Ovary (tissue), 7 donors: ENCODE measurements at regions not wholly inside any gene's neighbourhood (a gene's known extent, or its start where the extent isn't known, plus 50 kb on each side); places are given as distances from the start of the nearest gene placed in this dataset.

ENCODE experiments used
- DNase-seq, 5 donors: peaks; one replicate each; pipeline ENCODE4 v3.0.0-alpha.2; 2019 to 2020
- H3K27ac ChIP-seq, 2 donors: fragments of 200-600 bp; one replicate each; pipeline versions ENCODE4 v1.5.1 to v1.8.0; 2019 to 2022
- H3K27me3 ChIP-seq: fragments of 200-600 bp; one replicate; pipeline ENCODE4 v1.8.0; 2022
- H3K36me3 ChIP-seq: fragments of 200-600 bp; sonication (generic); one replicate; pipeline ENCODE4 v1.5.1; 2019
- H3K4me1 ChIP-seq: one replicate; pipeline ENCODE4 v1.8.1; 2013; ENCODE audit warnings: mild to moderate bottlenecking, moderate library complexity; ENCODE audit not compliant: insufficient read depth
- H3K4me3 ChIP-seq: fragments of 200-600 bp; sonication (generic); one replicate; pipeline ENCODE4 v1.5.1; 2017
- H3K9me3 ChIP-seq, 2 donors: fragments of 200-600 bp in 1 of 2; sonication (generic) in 1 of 2; one replicate each; pipeline versions ENCODE4 v1.5.1 to v1.8.1; 2013 to 2019; ENCODE audit warnings: mild to moderate bottlenecking in 1 of 2, moderate library complexity in 1 of 2
- CTCF ChIP-seq, 3 donors: fragments of 450-650 bp in 2 of 3; fragments of 200-600 bp in 1 of 3; IDR thresholded peaks; one replicate each; pipeline versions ENCODE4 v1.5.1 to v1.8.0; 2016 to 2022; ENCODE audit warnings: antibody characterized with exemption in 3 of 3, mild to moderate bottlenecking in 1 of 3
- EP300 ChIP-seq: sonication (generic); formaldehyde crosslinking; IDR thresholded peaks from one replicate; pipeline ENCODE4 v1.6.1; 2017; ENCODE audit warnings: antibody characterized with exemption
- POLR2A ChIP-seq: fragments of 450-650 bp; IDR thresholded peaks from one replicate; pipeline ENCODE4 v1.6.1; 2017; ENCODE audit warnings: antibody characterized with exemption, mild to moderate bottlenecking, moderate library complexity
- WGBS, 3 donors: extraction: QIAGEN DNeasy Blood & Tissue Kit in 1 of 3; methylation state at CpG; one replicate each; pipeline versions ENCODE4 v1.1.5 to v1.1.7; 2013 to 2017; 5-methylcytosine and 5-hydroxymethylcytosine counted together
- intact Hi-C, 4 donors: fragments of 100-400 bp; cut with DNase I; formaldehyde crosslinking; loops; one replicate each; pipeline versions ENCODE4 v1.11.0 to v1.15.1; 2022 to 2023
- donor health status: DM: no; HTN: no; CAD: no; lungs with moderate emphysema.
- donor health status: DM: no; HTN: no; CAD: no.
- donor health status: Bipolar disorder and iron deficiency.
- donor health status: DM: no; HTN: no; CAD: no.
- donor health status: DM: yes; HTN: yes; CAD: no.

DNA sequence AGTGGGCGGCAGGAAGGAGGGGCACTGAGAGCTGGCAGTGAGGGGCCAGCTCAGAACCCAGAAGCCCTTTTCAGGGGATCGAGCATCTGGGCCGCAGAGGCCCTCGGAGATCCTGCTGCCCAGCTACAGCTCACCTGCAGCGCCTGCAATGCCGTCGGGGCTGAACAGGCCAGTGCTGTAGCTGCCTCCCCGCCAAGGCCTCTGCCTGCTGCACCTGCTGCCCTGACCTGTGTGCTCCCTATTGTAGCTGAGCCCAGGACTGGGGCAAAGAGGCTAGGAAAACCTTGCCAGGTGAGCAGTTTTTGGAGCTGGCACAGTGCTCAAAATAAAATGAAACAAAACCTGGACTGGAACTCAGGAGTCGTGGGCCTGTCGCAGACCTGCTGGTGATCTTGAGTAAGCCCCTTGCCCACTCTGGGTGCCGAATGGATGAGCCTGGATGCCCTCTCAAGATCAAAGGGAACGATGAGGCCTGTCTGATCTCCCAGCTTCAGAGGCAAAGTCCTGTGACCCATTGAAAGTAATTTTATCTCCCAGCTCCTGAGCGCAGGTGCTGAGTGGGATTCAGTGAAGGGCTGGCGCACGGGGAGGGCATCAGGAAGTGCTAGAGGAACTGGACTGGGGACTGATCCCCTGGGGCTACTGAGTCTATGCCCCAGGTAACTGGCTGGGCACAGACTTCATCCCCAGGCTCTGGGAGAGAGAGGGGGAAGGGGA is 154.6 kb downstream of the FOXD2 start:
- Histone ChIP-seq H3K36me3 (no peaks in the 10 kb centered on the region), H3K4me1 (peaks cover 2% of the 10 kb centered on the region), H3K4me3 (no peak overlapping the region), H3K9me3 (no peaks in the 10 kb centered on the region), H3K27me3 (no peaks in the 10 kb centered on the region), H3K27ac (no peak overlapping the region)
- intact Hi-C loops: no loop called here
- no peak for DNase-seq
- WGBS, 3 donors: 76 to 87% (median 81%) methylated on average over 15 of the region's 15 CpGs
- TF ChIP-seq CTCF (IDR thresholded peaks at IDR 0.05): no peak
- TF ChIP-seq POLR2A: no peak
- no peak for TF ChIP-seq EP300

GRCh38 chr1:47593013-47593568 is 155.2 kb downstream of the FOXD2 start:
- DNase-seq: no peak
- Histone ChIP-seq H3K9me3 (no peaks in the 10 kb centered on the region), H3K27ac (no peak overlapping the region), H3K4me1 (peaks cover 2% of the 10 kb centered on the region), H3K27me3 (no peaks in the 10 kb centered on the region), H3K36me3 (no peaks in the 10 kb centered on the region), H3K4me3 (no peak overlapping the region)
- intact Hi-C loops: no loop called here
- 5 to 7% (median 7%) methylated on average over 30 to 47 of the region's 47 CpGs for WGBS, 3 donors
- TF ChIP-seq EP300 (no peak), POLR2A (no peak)

DNA sequence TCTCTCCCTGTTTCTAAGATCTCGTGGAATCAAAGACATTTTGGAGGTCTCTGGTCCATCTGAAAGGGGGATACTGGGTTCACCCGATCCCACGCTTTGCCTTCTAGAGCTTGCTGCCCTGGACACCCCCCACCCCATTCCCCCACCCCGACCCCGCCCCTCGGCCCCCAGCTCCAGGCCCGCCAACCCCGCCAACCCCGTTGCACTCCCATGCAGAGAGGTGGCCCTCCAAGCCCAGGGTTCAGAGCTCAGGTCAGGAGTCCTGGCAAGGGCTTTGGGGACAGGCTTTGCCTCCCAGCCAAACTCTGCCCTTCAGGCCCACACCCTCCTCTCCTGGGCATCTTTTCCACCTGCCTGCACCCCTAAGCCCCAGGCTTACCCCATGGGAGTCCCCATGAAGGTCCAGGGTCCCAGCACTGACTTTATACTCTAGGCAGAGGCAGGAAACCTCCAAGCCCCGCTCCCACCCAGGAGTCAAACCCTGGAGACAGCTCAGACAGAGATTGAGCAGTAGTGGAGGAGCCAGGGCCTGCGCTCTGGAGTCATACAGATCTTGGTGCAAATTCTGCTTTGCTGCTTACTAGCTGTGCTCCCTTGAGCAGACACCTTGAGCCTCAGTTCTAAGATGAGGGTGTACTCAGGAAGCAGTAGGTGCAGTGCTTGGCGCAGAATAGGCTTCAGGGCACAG is 155.9 kb downstream of the FOXD2 start:
- peaks cover 2% of the 10 kb centered on the region for H3K4me1 ChIP-seq
- no peaks in the 10 kb centered on the region for H3K27me3 ChIP-seq
- no peak overlapping the region for H3K4me3 ChIP-seq
- DNase-seq: no peak
- no peak for TF ChIP-seq EP300
- TF ChIP-seq POLR2A: no peak
- TF ChIP-seq CTCF (IDR thresholded peaks at IDR 0.05): no peak
- H3K9me3 ChIP-seq: no peaks in the 10 kb centered on the region
- H3K36me3 ChIP-seq: no peaks in the 10 kb centered on the region
- intact Hi-C loops: no loop called here
- 32 to 41% (median 37%) methylated on average over 12 of the region's 12 CpGs for WGBS, 3 donors
- H3K27ac ChIP-seq: no peak overlapping the region

DNA sequence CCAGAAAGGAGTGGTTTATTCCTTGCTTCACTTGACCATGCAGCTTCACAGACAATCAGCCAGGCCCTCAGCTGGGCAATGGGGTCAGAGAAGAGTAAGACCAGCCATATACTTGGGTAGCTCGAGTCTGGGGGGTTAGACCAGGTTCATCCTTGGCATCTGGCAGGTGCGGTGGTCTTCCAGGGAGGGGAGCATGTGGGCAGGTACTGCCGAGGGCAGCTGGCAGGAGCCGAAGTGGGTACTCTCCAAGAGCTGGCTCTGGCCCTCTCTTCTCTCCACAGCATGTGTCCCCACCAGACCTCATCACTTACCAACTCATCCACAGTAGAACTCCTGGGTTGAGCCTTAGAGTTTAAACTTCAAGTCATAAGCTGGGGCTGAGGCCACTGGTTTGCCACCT is 156.8 kb downstream of the FOXD2 start:
- H3K27ac ChIP-seq: no peak overlapping the region
- H3K4me1 ChIP-seq: peaks cover 2% of the 10 kb centered on the region
- WGBS, 3 donors: 88 to 93% (median 92%) methylated on average over 4 of the region's 4 CpGs
- TF ChIP-seq EP300 (no peak), POLR2A (no peak), CTCF (IDR thresholded peaks at IDR 0.05) (no peak)
- no peaks in the 10 kb centered on the region for H3K36me3 ChIP-seq
- no peak overlapping the region for H3K4me3 ChIP-seq
- H3K27me3 ChIP-seq: no peaks in the 10 kb centered on the region
- intact Hi-C loops: no loop called here
- no peak for DNase-seq
- H3K9me3 ChIP-seq: no peaks in the 10 kb centered on the region

- no peaks in the 10 kb centered on the region for H3K36me3 ChIP-seq
- no peaks in the 10 kb centered on the region for H3K9me3 ChIP-seq
- H3K4me3 ChIP-seq: no peak overlapping the region
- DNase-seq: no peak
- H3K27ac ChIP-seq: no peak overlapping the region
- TF ChIP-seq POLR2A (no peak), CTCF (IDR thresholded peaks at IDR 0.05) (no peak), EP300 (no peak)
- intact Hi-C loops: no loop called here
- WGBS, 3 donors: 80 to 97% (median 82%) methylated on average over 3 of the region's 3 CpGs
- no peaks in the 10 kb centered on the region for H3K27me3 ChIP-seq
- peaks cover 2% of the 10 kb centered on the region for H3K4me1 ChIP-seq
Observed at GRCh38 chr1:47596328-47596727, 158.5 kb downstream of the FOXD2 start.
